SJSA1 (cell line): ENCODE measurements at regions not wholly inside any gene's neighbourhood (a gene's known extent, or its start where the extent isn't known, plus 50 kb on each side); places are given as distances from the start of the nearest gene placed in this dataset.

ENCODE experiments used
- DNase-seq, 2 experiments: peaks; one replicate each; pipeline ENCODE4 v3.0.0-alpha.2; 2015 to 2020; ENCODE audit warnings: low spot score in 2 of 2, low read depth in 1 of 2
- H3K27ac ChIP-seq: fragments of 250-450 bp; sonication (Bioruptor Pico); 2 replicates; pipeline ENCODE4 v1.5.1; 2020; ENCODE audit warnings: mild to moderate bottlenecking, moderate library complexity
- H3K27me3 ChIP-seq: fragments of 250-450 bp; sonication (Bioruptor Pico); replicated peaks from 2 replicates; pipeline ENCODE4 v1.5.1; 2020; ENCODE audit warnings: mild to moderate bottlenecking, moderate library complexity
- H3K36me3 ChIP-seq: fragments of 250-450 bp; sonication (Bioruptor Pico); 2 replicates; pipeline ENCODE4 v1.5.1; 2020; ENCODE audit warnings: mild to moderate bottlenecking
- H3K4me1 ChIP-seq: fragments of 250-450 bp; sonication (Bioruptor Pico); replicated peaks from 2 replicates; pipeline ENCODE4 v1.6.1; 2021; ENCODE audit warnings: mild to moderate bottlenecking
- H3K4me3 ChIP-seq: fragments of 250-450 bp; sonication (Bioruptor Pico); 2 replicates; pipeline ENCODE4 v1.5.1; 2020; ENCODE audit warnings: mild to moderate bottlenecking
- H3K9me3 ChIP-seq: fragments of 250-450 bp; sonication (Bioruptor Pico); replicated peaks from 2 replicates; pipeline ENCODE4 v1.5.1; 2020; ENCODE audit warnings: mild to moderate bottlenecking

DNA sequence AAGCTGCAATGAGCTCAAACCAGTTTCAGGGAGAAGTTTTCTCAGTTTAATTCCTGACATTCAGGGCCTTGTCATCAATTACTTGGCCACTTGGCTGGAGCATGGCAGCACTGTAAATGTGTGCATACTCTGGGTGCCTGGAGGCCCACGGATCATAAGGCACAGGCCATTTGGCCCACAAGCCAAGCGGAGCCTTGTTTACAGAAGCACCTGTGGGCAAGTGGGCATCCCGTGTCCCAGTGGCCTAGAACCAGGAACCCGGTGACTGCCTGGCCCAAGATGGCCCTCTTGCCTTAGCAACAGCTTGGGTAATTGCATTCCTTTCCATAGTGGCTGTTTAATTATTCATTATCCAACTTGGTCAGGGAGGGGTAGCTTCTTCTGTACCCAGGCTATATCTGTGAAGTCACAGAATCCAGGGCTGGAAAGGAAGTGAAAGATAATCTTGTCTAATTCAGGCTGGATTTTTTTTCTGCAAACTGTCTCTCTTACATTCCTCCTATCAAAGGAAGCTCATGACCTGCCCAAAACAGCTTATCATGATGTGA is 426.4 kb upstream of the ZMIZ1 start:
- no peak for DNase-seq
- Histone ChIP-seq H3K27me3 (no peaks in the 10 kb centered on the region), H3K27ac (no peak overlapping the region), H3K4me3 (no peak overlapping the region), H3K4me1 (peaks cover 8% of the 10 kb centered on the region), H3K36me3 (no peaks in the 10 kb centered on the region), H3K9me3 (no peaks in the 10 kb centered on the region)

DNA sequence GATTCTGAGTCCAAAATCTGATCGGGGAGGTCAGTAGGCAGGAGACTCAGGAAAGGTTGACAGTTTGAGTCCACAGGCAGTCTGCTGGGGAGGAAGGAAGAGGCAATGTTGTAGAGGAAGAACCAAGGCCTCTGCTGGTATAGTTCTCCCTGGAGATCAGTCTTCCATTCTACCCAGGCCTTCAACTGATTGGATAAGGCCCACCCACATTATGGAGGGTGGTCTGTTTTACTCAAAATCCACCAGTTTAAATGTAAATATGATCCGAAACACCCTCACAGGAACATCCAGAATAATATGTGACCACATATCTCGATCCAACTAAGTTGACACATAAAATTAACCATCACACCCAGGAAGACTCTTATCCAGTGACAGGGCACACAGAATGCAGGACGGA is 425.3 kb upstream of the ZMIZ1 start:
- H3K36me3 ChIP-seq, result no peaks in the 10 kb centered on the region
- peaks cover 17% of the 10 kb centered on the region for H3K4me1 ChIP-seq
- no peaks in the 10 kb centered on the region for H3K9me3 ChIP-seq
- DNase-seq, result no peak
- H3K4me3 ChIP-seq, result no peak overlapping the region
- no peak overlapping the region for H3K27ac ChIP-seq
- no peaks in the 10 kb centered on the region for H3K27me3 ChIP-seq

DNA sequence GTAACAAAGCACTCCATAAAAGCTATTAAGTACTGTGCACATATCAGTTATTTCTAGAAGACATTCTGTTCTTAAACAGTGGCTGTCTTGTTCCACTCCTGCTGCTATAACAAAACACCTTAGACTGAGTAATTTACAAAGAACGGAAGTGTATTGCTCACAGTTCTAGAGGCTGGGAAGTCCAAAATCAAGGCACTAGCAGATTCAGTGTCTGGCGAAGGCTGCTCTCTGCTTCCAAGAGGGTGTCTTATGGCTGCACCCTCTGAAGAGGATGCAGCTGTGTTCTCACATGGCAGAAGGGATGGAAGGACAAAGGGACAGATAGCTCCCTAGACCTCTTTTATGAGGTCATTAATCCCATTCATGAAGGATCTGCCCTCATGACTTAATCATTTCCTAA is 424.2 kb upstream of the ZMIZ1 start:
- Histone ChIP-seq H3K36me3 (no peaks in the 10 kb centered on the region), H3K9me3 (no peaks in the 10 kb centered on the region), H3K27me3 (no peaks in the 10 kb centered on the region), H3K27ac (no peak overlapping the region), H3K4me3 (no peak overlapping the region), H3K4me1 (peaks cover 28% of the 10 kb centered on the region)
- DNase-seq, result no peak

DNA sequence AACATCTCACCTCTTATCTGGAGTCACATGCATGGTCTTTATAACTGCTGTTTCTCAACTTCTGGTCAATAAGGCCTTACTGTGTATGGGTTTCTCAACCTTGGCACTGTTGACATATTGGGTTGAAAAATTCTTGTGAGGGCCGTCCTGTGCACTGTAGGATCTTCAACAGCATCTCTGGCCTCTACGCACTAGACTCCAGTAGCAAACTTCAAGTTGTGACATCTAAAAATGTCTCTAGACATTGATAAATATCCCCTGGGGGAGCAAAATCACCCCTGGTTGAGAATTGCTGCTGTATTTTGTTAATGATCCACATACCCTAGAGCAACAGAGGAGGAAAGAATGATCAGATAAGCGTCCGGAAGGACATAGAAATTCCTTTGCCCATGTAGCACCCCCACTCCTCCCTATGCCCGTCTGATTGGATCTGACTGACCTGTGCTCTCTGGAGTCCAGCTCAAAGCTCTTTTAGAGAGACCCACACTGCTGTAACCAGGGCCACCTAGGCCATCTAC is 423.5 kb upstream of the ZMIZ1 start:
- Histone ChIP-seq H3K4me1 (peaks cover 35% of the 10 kb centered on the region), H3K4me3 (no peak overlapping the region), H3K9me3 (no peaks in the 10 kb centered on the region), H3K27me3 (no peaks in the 10 kb centered on the region), H3K27ac (no peak overlapping the region), H3K36me3 (no peaks in the 10 kb centered on the region)
- no peak for DNase-seq

DNA sequence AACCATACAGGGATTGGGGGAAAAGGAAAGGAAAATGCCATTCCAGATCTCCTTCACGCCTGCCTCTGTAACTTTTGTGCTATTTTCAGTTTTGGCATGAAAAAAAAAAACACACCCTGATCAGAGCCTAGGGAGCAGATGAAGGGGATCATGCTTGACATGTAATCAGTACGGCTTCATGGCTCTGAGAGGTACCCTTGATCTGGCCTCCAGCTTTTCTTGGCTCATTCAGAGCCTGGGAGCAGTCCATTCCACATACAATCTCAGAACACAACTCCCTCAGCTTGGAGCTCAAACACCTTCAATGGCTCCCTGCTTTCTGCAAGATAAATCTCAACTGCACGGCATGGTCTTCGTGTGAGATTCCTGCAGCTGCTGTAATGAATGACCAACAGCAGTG is 422.8 kb upstream of the ZMIZ1 start:
- no peak for DNase-seq
- Histone ChIP-seq H3K4me3 (no peak overlapping the region), H3K27ac (no peak overlapping the region)

DNA sequence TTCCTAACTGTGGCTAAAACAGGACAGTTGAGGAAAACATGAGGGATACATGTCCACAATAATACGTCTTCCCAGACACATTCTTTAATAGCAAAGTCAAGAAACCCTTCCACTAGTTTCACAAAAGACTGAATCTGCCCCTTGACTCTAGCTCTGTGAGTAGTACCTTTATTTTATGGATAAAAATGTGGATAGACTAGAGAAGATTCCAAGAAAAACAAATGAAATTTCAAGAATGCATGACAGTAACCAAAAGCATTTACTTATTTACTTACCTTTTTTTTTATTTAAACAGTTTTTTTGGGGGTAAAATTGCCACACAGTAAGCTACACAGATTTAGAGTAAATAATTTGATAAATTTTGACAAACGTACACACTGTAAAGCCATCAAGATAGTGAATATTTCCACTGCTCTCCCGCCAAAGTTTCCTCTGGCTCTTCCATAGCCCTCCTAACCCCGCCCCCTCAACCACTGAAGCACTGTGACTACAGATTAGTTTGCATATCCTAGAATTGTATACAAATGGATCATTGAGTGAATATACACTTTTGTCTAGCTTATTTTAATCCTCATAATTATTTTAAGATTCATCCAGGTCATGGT is 420.4 kb upstream of the ZMIZ1 start:
- Histone ChIP-seq H3K27ac (peak overlapping the region; percentile 76), H3K36me3 (no peaks in the 10 kb centered on the region), H3K27me3 (no peaks in the 10 kb centered on the region), H3K4me3 (no peak overlapping the region), H3K9me3 (no peaks in the 10 kb centered on the region), H3K4me1 (peaks cover 38% of the 10 kb centered on the region)
- DNase-seq, result peak; percentile 86 to 92

More for the DNA sequence above, 422.8 kb upstream of the ZMIZ1 start:
- Histone ChIP-seq H3K9me3 (no peaks in the 10 kb centered on the region), H3K36me3 (no peaks in the 10 kb centered on the region), H3K27me3 (no peaks in the 10 kb centered on the region), H3K4me1 (peaks cover 38% of the 10 kb centered on the region)

DNA sequence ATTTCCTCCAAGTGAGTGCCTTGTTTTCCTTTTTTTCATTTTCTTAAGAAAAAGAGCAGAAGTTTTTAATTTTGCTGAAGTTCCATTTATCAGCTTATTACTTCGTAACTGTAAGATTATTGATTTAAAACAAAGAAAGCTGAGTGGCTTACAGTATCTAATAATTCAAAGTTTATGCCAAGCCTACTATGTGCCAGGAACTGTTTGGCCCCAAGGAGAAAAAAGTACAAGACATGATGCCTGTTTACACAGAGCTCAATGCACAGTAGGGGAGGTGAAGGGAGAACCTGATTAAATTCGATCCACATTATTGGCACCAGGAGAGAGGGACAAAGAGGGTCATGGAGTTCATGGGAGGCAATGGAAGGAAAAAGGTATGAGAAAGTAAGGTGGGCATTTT is 419.3 kb upstream of the ZMIZ1 start:
- no peak overlapping the region for H3K4me3 ChIP-seq
- H3K27me3 ChIP-seq, result no peaks in the 10 kb centered on the region
- peaks cover 38% of the 10 kb centered on the region for H3K4me1 ChIP-seq
- DNase-seq, result no peak
- H3K9me3 ChIP-seq, result no peaks in the 10 kb centered on the region
- H3K36me3 ChIP-seq, result no peaks in the 10 kb centered on the region
- H3K27ac ChIP-seq, result no peak overlapping the region

DNA sequence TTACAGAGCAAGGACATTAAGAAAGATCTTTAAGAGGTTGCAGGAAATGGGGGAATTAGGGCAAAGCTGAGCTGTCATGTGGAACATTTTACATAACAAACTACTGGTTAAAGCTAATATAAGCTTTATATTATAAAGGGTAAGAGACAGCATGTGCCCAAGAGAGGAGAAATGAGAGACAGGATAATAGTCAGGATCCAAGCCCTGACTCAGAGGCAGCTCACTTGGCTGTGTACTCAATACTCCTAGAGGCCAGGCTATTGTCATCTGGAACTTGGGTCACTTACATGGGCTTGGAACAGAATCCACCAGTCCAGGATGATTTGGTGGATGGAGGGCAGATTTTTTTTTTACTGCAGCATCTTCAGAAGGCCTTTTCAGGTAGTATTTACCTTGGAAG is 418.6 kb upstream of the ZMIZ1 start:
- Histone ChIP-seq H3K27ac (no peak overlapping the region), H3K27me3 (no peaks in the 10 kb centered on the region), H3K4me1 (peaks cover 38% of the 10 kb centered on the region), H3K36me3 (no peaks in the 10 kb centered on the region), H3K4me3 (no peak overlapping the region), H3K9me3 (no peaks in the 10 kb centered on the region)
- DNase-seq, result no peak

DNA sequence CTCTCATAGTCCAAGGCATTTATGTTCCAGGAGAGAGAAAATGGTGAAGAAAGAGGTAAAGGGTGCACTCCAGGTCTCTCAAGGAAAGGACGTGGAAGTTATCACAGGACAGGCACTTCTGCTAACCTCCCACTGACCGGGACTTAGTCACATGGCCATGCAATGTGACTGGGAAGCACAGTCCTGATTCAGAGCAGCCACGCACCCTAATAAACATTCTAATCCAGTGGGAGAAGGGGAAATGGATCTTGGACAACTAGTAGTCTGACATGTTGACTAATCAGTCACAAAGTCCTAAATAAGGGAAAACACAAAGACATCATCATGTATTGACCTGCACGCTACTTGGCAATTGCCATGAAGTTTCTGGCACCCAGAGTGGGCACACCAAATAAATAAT is 417.5 kb upstream of the ZMIZ1 start:
- Histone ChIP-seq H3K27me3 (no peaks in the 10 kb centered on the region), H3K27ac (no peak overlapping the region), H3K4me1 (peaks cover 48% of the 10 kb centered on the region), H3K9me3 (no peaks in the 10 kb centered on the region), H3K4me3 (no peak overlapping the region), H3K36me3 (no peaks in the 10 kb centered on the region)
- DNase-seq, result no peak

DNA sequence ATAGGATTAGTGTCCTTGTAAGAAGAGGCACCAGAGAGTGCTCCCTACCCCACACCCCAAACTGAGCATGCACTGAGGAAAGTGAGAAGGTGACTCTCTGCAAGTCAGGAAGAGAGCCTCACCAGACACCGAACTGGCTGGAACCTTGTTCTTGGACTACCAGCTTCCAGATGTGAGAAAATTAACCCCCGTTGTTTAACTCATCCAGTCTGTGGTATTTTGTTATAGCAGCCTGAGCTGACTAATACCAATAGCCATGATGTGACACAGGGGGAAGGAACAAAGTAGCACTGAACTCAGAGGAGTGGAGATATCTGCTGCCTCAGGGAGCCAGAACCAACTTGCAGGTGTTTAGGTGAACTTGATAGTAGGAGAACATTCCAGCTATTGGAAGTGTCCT is 415.2 kb upstream of the ZMIZ1 start:
- Histone ChIP-seq H3K27ac (no peak overlapping the region), H3K4me3 (no peak overlapping the region), H3K27me3 (no peaks in the 10 kb centered on the region), H3K9me3 (no peaks in the 10 kb centered on the region), H3K36me3 (no peaks in the 10 kb centered on the region), H3K4me1 (peaks cover 40% of the 10 kb centered on the region)
- no peak for DNase-seq

DNA sequence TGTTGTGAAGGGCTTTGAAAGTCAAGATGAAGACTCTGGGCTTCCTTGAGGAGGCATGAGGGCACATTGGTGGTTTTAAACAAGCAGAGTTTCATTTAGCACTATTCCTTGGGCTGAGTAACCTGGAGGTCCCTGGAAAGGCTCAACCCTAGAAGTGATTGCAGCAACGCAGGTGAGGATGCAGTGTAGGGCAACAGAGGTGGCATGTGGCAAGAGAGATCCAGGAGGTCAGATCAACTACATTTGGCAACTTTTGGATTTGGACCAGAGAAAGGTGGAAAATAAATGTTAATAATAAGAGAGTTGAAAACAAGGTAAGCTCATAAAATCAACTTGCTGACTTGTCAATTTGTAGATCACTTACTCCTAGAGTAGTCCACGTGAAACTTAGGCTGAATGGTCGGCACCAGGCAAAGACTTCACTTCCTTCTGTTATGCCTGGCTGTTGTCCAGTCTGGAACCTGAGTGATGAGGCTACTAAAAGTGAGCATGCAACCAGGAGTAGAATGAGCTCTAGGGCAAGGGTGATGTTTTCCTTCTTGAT is 414.6 kb upstream of the ZMIZ1 start:
- Histone ChIP-seq H3K36me3 (no peaks in the 10 kb centered on the region), H3K9me3 (no peaks in the 10 kb centered on the region), H3K4me3 (no peak overlapping the region), H3K4me1 (peaks cover 34% of the 10 kb centered on the region), H3K27ac (no peak overlapping the region), H3K27me3 (no peaks in the 10 kb centered on the region)
- DNase-seq, result no peak

DNA sequence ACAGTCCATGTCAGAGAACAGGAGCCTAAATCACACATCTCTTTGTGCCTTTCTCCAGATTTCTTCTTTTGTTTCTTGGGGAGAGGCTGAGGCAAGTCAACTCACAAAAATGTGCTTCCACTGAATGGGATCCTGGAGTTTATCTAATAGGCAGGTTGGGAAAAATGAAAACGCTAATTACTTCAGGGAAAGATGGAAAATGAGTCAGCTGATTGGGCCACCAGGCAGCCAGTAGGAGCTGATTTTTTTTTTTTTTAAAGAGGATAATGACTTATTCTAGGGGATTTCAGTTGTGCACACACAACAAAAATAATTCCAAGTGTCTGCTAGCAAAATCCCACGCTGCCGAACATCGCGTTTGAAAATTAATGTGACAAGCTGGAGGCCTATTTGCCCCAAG is 412.8 kb upstream of the ZMIZ1 start:
- no peak overlapping the region for H3K4me3 ChIP-seq
- H3K36me3 ChIP-seq, result no peaks in the 10 kb centered on the region
- H3K4me1 ChIP-seq, result peaks cover 20% of the 10 kb centered on the region
- peak in 1 of 2 experiments; percentile 58 for DNase-seq
- H3K27ac ChIP-seq, result peak overlapping the region; percentile 39
- no peaks in the 10 kb centered on the region for H3K9me3 ChIP-seq
- H3K27me3 ChIP-seq, result no peaks in the 10 kb centered on the region

DNA sequence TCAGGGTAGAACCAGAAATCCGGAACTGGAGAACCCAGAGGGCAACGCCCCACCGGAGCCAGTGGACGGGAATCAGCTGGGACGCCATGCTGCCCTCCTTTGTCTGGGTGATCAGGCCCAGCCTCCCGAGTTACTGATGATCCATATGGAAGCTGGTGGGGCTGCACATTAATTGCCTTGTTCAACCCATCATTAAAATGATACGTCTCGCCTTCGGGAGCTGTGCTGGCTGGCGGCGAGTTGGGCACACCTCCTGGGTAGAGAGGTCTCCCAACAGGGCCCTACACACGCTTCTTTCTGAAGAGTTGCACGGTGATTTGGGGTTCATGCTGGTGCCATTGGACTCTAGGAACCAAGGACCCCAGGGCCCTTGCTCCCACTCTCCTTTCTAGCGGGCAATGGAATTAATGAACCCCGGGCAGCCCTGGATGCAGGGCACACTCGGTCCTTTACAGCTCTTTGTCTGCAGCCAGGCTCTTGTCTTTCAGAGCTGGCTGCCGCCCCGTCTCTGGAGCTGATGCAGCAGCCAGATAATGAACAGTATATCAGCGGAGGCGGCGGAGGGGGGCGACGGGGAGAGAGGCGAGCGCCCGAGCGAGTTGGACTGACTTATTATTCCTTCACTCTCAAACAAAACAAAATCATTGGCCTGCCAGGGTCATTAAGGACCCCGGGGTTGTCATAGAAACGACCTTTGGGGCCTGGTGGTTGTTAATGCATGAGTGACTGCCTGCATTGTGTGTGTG is 412.2 kb upstream of the ZMIZ1 start:
- no peak overlapping the region for H3K4me3 ChIP-seq
- no peaks in the 10 kb centered on the region for H3K36me3 ChIP-seq
- H3K27ac ChIP-seq, result peak overlapping the region; percentile 20; the same call in 1 of the 2 replicates
- no peak for DNase-seq
- no peaks in the 10 kb centered on the region for H3K9me3 ChIP-seq
- H3K27me3 ChIP-seq, result no peaks in the 10 kb centered on the region
- H3K4me1 ChIP-seq, result peaks cover 20% of the 10 kb centered on the region
